HAP-1 (cell line): ENCODE measurements at regions not wholly inside any gene's neighbourhood (a gene's known extent, or its start where the extent isn't known, plus 50 kb on each side); places are given as distances from the start of the nearest gene placed in this dataset.
A peak's percentile ranks its signal among the peaks of the same experiment; 100 is the strongest.

Source experiments
- DNase-seq, 2 experiments: peaks; one replicate each; pipeline ENCODE4 v3.0.0-alpha.2; 2016 to 2020; ENCODE audit warnings: low spot score in 2 of 2
- H3K27me3 ChIP-seq: fragments of 250-450 bp; sonication (Bioruptor Pico); 2 replicates; pipeline ENCODE4 v1.5.1; 2020; ENCODE audit warnings: low read depth, mild to moderate bottlenecking, moderate library complexity
- H3K36me3 ChIP-seq: fragments of 250-450 bp; sonication (Bioruptor Pico); replicated peaks from 2 replicates; pipeline ENCODE4 v1.5.1; 2020; ENCODE audit warnings: mild to moderate bottlenecking
- H3K4me1 ChIP-seq: fragments of 250-450 bp; sonication (Bioruptor Pico); 2 replicates; pipeline ENCODE4 v1.5.1; 2020; ENCODE audit warnings: mild to moderate bottlenecking
- H3K4me3 ChIP-seq: fragments of 250-450 bp; sonication (Bioruptor Pico); 2 replicates; pipeline ENCODE4 v1.5.1; 2020; ENCODE audit warnings: mild to moderate bottlenecking, moderate library complexity
- H3K9me3 ChIP-seq: fragments of 250-450 bp; sonication (Bioruptor Pico); 2 replicates; pipeline ENCODE4 v1.5.1; 2020; ENCODE audit warnings: mild to moderate bottlenecking, moderate library complexity
- in situ Hi-C: fragments of 300-500 bp; cut with MboI; formaldehyde crosslinking; loops from 3 replicates; pipeline ENCODE4 v1.14.3; 2020; ENCODE audit warnings: low sequenced_read_pairs, inconsistent platforms, mixed read lengths

GRCh38 chrX:25290132-25290531, 274.4 kb upstream of the ARX start:
- Histone ChIP-seq H3K4me3 (no peak overlapping the region), H3K36me3 (no peaks in the 10 kb centered on the region), H3K9me3 (no peaks in the 10 kb centered on the region; the same call in 1 of the 2 replicates), H3K4me1 (no peaks in the 10 kb centered on the region), H3K27me3 (peaks cover 2% of the 10 kb centered on the region; the same call in 1 of the 2 replicates)
- in situ Hi-C loops, result no loop called here
- no peak for DNase-seq

GRCh38 chrX:25288676-25289075, 272.9 kb upstream of the ARX start:
- Histone ChIP-seq H3K36me3 (no peaks in the 10 kb centered on the region), H3K4me1 (no peaks in the 10 kb centered on the region), H3K9me3 (no peaks in the 10 kb centered on the region; the same call in 1 of the 2 replicates), H3K27me3 (no peaks in the 10 kb centered on the region; the same call in 1 of the 2 replicates), H3K4me3 (no peak overlapping the region)
- DNase-seq, result no peak
- in situ Hi-C loops, result no loop called here

- in situ Hi-C loops, result no loop called here
- no peaks in the 10 kb centered on the region; the same call in 1 of the 2 replicates for H3K9me3 ChIP-seq
- H3K4me1 ChIP-seq, result no peaks in the 10 kb centered on the region
- H3K27me3 ChIP-seq, result no peaks in the 10 kb centered on the region; the same call in 1 of the 2 replicates
- H3K36me3 ChIP-seq, result no peaks in the 10 kb centered on the region
- H3K4me3 ChIP-seq, result no peak overlapping the region
- DNase-seq, result no peak
These were observed 271.8 kb upstream of the ARX start for GRCh38 chrX:25287521-25287920.

GRCh38 chrX:25285598-25285997, 269.8 kb upstream of the ARX start:
- in situ Hi-C loops, result no loop called here
- Histone ChIP-seq H3K9me3 (no peaks in the 10 kb centered on the region; the same call in 1 of the 2 replicates), H3K4me1 (no peaks in the 10 kb centered on the region), H3K36me3 (no peaks in the 10 kb centered on the region), H3K27me3 (no peaks in the 10 kb centered on the region; the same call in 1 of the 2 replicates), H3K4me3 (no peak overlapping the region)
- no peak for DNase-seq

- Histone ChIP-seq H3K27me3 (no peaks in the 10 kb centered on the region; the same call in 1 of the 2 replicates), H3K4me3 (no peak overlapping the region), H3K36me3 (no peaks in the 10 kb centered on the region), H3K4me1 (peaks cover 10% of the 10 kb centered on the region), H3K9me3 (no peaks in the 10 kb centered on the region)
- DNase-seq, result no peak
- in situ Hi-C loops, result no loop called here
These were observed 263.7 kb upstream of the ARX start for GRCh38 chrX:25279510-25279909.

- H3K9me3 ChIP-seq, result no peaks in the 10 kb centered on the region
- no peak overlapping the region for H3K4me3 ChIP-seq
- H3K36me3 ChIP-seq, result no peaks in the 10 kb centered on the region
- H3K4me1 ChIP-seq, result peaks cover 10% of the 10 kb centered on the region
- peak; percentile 36 to 94 for DNase-seq
- in situ Hi-C loops, result no loop called here
- H3K27me3 ChIP-seq, result no peaks in the 10 kb centered on the region; the same call in 1 of the 2 replicates
These were observed 262.6 kb upstream of the ARX start for GRCh38 chrX:25278341-25278740.

GRCh38 chrX:25277574-25277973, 261.8 kb upstream of the ARX start:
- in situ Hi-C loops, result no loop called here
- Histone ChIP-seq H3K36me3 (no peaks in the 10 kb centered on the region), H3K27me3 (no peaks in the 10 kb centered on the region; the same call in 1 of the 2 replicates), H3K4me1 (peaks cover 10% of the 10 kb centered on the region), H3K4me3 (no peak overlapping the region), H3K9me3 (no peaks in the 10 kb centered on the region)
- DNase-seq, result no peak

- in situ Hi-C loops, result no loop called here
- DNase-seq, result peak; percentile 19 to 21
These were observed 259.4 kb upstream of the ARX start for GRCh38 chrX:25275159-25275558.

GRCh38 chrX:25241461-25241860, 225.7 kb upstream of the ARX start:
- Histone ChIP-seq H3K36me3 (no peaks in the 10 kb centered on the region), H3K4me3 (no peak overlapping the region), H3K9me3 (no peaks in the 10 kb centered on the region), H3K4me1 (no peaks in the 10 kb centered on the region), H3K27me3 (0 out of 2 replicates have a peak, but pooled peaks cover 3% of the 10 kb centered on the region)
- no peak for DNase-seq
- in situ Hi-C loops, result no loop called here

More at GRCh38 chrX:25275159-25275558, 259.4 kb upstream of the ARX start:
- Histone ChIP-seq H3K27me3 (no peaks in the 10 kb centered on the region; the same call in 1 of the 2 replicates), H3K9me3 (no peaks in the 10 kb centered on the region), H3K4me1 (peaks cover 10% of the 10 kb centered on the region), H3K36me3 (no peaks in the 10 kb centered on the region), H3K4me3 (no peak overlapping the region)

- H3K9me3 ChIP-seq, result no peaks in the 10 kb centered on the region
- H3K4me3 ChIP-seq, result no peak overlapping the region
- DNase-seq, result peak in 1 of 2 experiments; percentile 42
- in situ Hi-C loops, result no loop called here
- no peaks in the 10 kb centered on the region for H3K36me3 ChIP-seq
- peaks cover 4% of the 10 kb centered on the region; the same call in 1 of the 2 replicates for H3K4me1 ChIP-seq
- H3K27me3 ChIP-seq, result no peaks in the 10 kb centered on the region; the same call in 1 of the 2 replicates
These were observed 210.4 kb upstream of the ARX start for GRCh38 chrX:25226151-25226550.

GRCh38 chrX:25219480-25219879, 203.7 kb upstream of the ARX start:
- Histone ChIP-seq H3K4me3 (no peak overlapping the region), H3K4me1 (peaks cover 4% of the 10 kb centered on the region; the same call in 1 of the 2 replicates), H3K9me3 (no peaks in the 10 kb centered on the region), H3K27me3 (no peaks in the 10 kb centered on the region; the same call in 1 of the 2 replicates), H3K36me3 (no peaks in the 10 kb centered on the region)
- in situ Hi-C loops, result no loop called here
- DNase-seq, result no peak

GRCh38 chrX:25213611-25214010, 197.8 kb upstream of the ARX start:
- in situ Hi-C loops, result no loop called here
- no peak overlapping the region for H3K4me3 ChIP-seq
- H3K36me3 ChIP-seq, result no peaks in the 10 kb centered on the region
- no peaks in the 10 kb centered on the region for H3K9me3 ChIP-seq
- no peaks in the 10 kb centered on the region for H3K27me3 ChIP-seq
- H3K4me1 ChIP-seq, result no peaks in the 10 kb centered on the region
- no peak for DNase-seq

- Histone ChIP-seq H3K4me3 (no peak overlapping the region), H3K27me3 (no peaks in the 10 kb centered on the region), H3K9me3 (no peaks in the 10 kb centered on the region), H3K36me3 (no peaks in the 10 kb centered on the region), H3K4me1 (no peaks in the 10 kb centered on the region)
- no peak for DNase-seq
- in situ Hi-C loops, result no loop called here
These were observed 192.2 kb upstream of the ARX start for GRCh38 chrX:25207803-25208475.

- no peak for DNase-seq
These were observed 191.0 kb upstream of the ARX start for GRCh38 chrX:25206778-25207177.

More at GRCh38 chrX:25206778-25207177, 191.0 kb upstream of the ARX start:
- no peaks in the 10 kb centered on the region for H3K4me1 ChIP-seq
- H3K36me3 ChIP-seq, result no peaks in the 10 kb centered on the region
- H3K27me3 ChIP-seq, result no peaks in the 10 kb centered on the region
- in situ Hi-C loops, result no loop called here
- H3K9me3 ChIP-seq, result no peaks in the 10 kb centered on the region
- no peak overlapping the region for H3K4me3 ChIP-seq
